ENCODE measurements at regions not wholly inside any gene's neighbourhood (a gene's known extent, or its start where the extent isn't known, plus 50 kb on each side); places are given as distances from the start of the nearest gene placed in this dataset.

DNA sequence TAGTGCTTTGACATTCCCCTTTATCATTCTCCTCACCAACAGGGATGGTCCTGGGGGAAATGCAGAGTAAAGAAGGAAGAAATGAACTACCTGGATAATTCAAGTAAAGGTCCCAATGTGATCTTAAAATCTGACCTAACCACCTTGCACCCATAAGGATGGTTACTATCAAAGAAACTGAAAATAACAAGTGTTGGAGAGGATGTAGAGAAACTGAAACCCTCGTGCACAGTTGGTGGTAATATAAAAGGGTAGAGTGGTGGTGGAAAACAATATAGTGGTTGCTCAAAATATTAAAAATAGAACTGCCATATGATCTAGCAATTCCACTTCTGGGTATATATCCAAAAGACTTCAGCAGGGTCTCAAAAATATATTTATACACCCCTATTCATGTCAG lies 298.6 kb upstream of the PPARGC1A start:
- TF ChIP-seq POLR2A (IDR thresholded peaks at IDR 0.05) (no peak), POLR2AphosphoS5 (IDR thresholded peaks at IDR 0.05) (no peak), EP300 (IDR thresholded peaks at IDR 0.05) (no peak)
- TF ChIP-seq, protein P1, sequence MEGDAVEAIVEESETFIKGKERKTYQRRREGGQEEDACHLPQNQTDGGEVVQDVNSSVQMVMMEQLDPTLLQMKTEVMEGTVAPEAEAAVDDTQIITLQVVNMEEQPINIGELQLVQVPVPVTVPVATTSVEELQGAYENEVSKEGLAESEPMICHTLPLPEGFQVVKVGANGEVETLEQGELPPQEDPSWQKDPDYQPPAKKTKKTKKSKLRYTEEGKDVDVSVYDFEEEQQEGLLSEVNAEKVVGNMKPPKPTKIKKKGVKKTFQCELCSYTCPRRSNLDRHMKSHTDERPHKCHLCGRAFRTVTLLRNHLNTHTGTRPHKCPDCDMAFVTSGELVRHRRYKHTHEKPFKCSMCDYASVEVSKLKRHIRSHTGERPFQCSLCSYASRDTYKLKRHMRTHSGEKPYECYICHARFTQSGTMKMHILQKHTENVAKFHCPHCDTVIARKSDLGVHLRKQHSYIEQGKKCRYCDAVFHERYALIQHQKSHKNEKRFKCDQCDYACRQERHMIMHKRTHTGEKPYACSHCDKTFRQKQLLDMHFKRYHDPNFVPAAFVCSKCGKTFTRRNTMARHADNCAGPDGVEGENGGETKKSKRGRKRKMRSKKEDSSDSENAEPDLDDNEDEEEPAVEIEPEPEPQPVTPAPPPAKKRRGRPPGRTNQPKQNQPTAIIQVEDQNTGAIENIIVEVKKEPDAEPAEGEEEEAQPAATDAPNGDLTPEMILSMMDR (IDR thresholded peaks at IDR 0.05) = no peak

Data from suprapubic skin (tissue), 4 donors.